ENCODE measurements at regions not wholly inside any gene's neighbourhood (a gene's known extent, or its start where the extent isn't known, plus 50 kb on each side); places are given as distances from the start of the nearest gene placed in this dataset.
A peak's percentile ranks its signal among the peaks of the same experiment; 100 is the strongest.
"Not testable (repeated sequence)": the region's sequence is repeated elsewhere in the genome, so short reads cannot be mapped to it uniquely, and the experiment has no call there.

GRCh38 chr11:54797906-54798305 lies 91.3 kb downstream of the OR4A5 start:
- not testable (repeated sequence) for H3K4me3 ChIP-seq (ENCODE audit: low read depth, low read length); DNase-seq (ENCODE audit: low read depth)

- H3K4me3 ChIP-seq (ENCODE audit: low read depth, low read length): no peak overlapping the region
- DNase-seq (ENCODE audit: low read depth): no peak
- TF ChIP-seq MYC (IDR thresholded peaks at IDR 0.05; ENCODE audit: low read depth, low read length) (no peak), POLR2A (IDR thresholded peaks at IDR 0.05; ENCODE audit: extremely low read depth, insufficient read length) (no peak), MAX (IDR thresholded peaks at IDR 0.05; ENCODE audit: low read depth, low read length) (no peak)
- TF ChIP-seq, protein P1, sequence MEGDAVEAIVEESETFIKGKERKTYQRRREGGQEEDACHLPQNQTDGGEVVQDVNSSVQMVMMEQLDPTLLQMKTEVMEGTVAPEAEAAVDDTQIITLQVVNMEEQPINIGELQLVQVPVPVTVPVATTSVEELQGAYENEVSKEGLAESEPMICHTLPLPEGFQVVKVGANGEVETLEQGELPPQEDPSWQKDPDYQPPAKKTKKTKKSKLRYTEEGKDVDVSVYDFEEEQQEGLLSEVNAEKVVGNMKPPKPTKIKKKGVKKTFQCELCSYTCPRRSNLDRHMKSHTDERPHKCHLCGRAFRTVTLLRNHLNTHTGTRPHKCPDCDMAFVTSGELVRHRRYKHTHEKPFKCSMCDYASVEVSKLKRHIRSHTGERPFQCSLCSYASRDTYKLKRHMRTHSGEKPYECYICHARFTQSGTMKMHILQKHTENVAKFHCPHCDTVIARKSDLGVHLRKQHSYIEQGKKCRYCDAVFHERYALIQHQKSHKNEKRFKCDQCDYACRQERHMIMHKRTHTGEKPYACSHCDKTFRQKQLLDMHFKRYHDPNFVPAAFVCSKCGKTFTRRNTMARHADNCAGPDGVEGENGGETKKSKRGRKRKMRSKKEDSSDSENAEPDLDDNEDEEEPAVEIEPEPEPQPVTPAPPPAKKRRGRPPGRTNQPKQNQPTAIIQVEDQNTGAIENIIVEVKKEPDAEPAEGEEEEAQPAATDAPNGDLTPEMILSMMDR (IDR thresholded peaks at IDR 0.05; ENCODE audit: low read depth, low read length): no peak
These were observed 126.0 kb downstream of the OR4A5 start for GRCh38 chr11:54832676-54833075.

DNA sequence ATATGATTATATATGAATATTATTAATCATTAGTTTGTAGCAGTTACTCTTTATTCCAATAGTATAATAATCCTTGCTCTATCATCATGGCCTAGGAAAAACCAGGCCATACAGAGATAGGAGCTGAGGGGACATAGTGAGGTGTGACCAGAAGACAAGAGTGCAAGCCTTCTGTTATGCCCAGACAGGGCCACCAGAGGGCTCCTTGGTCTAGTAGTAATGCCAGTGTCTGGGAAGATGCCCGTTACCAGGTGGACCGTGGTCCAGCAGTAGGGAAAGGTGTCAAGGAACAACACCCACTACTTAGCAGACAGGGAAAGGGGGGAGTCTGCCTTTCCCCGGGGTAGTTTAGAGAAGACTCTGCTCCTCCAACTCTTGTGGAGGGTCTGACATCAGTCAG lies 148.4 kb downstream of the OR4A5 start:
- not testable (repeated sequence) for H3K4me3 ChIP-seq (ENCODE audit: low read depth, low read length)
- TF ChIP-seq, protein P1 (IDR thresholded peaks at IDR 0.05; ENCODE audit: low read depth, low read length): peak; percentile 18

More for the DNA sequence above, 148.4 kb downstream of the OR4A5 start:
- not testable (repeated sequence) for DNase-seq (ENCODE audit: low read depth)

All from NB4 (cell line).